PC-9 (cell line): ENCODE measurements at regions not wholly inside any gene's neighbourhood (a gene's known extent, or its start where the extent isn't known, plus 50 kb on each side); places are given as distances from the start of the nearest gene placed in this dataset.

Source experiments
- BruUV-seq: library from RNA; stranded (reverse); fragments of 400-500 nt; replicated peaks from 2 replicates; lab custom pipeline; 2021; lab: Mats Ljungman, UMichigan
- CTCF ChIA-PET: fragments of 300-600 bp; sonication (Branson Sonifier 250); formaldehyde crosslinking; loops from one replicate; lab custom pipeline; 2022; ENCODE audit warnings: antibody characterized with exemption; lab: Charles Lee
- POLR2A ChIA-PET: fragments of 300-600 bp; sonication (Branson Sonifier 250); formaldehyde crosslinking; loops from one replicate; lab custom pipeline; 2022; ENCODE audit warnings: antibody characterized with exemption; ENCODE audit not compliant: unreplicated experiment; lab: Charles Lee
- DNase-seq, 2 experiments: peaks; one replicate each; pipeline versions ENCODE4 v3.0.0 to v3.0.0-alpha.2; 2015 to 2022; ENCODE audit warnings: mixed read lengths in 1 of 2
- H2AFZ ChIP-seq: fragments of 200-600 bp; sonication (generic); 2 replicates; pipeline ENCODE4 v1.8.1; 2017; ENCODE audit warnings: antibody characterized with exemption
- H3F3A ChIP-seq: fragments of 200-600 bp; sonication (generic); 2 replicates; pipeline ENCODE4 v1.8.1; 2017; ENCODE audit warnings: antibody characterized with exemption, mild to moderate bottlenecking, low read depth; ENCODE audit not compliant: insufficient read depth
- H3K27ac ChIP-seq: fragments of 200-600 bp; sonication (generic); 2 replicates; pipeline ENCODE4 v1.6.1; 2016; ENCODE audit warnings: mixed run types
- H3K27me3 ChIP-seq: fragments of 200-600 bp; sonication (generic); 2 replicates; pipeline ENCODE4 v1.6.1; 2016; ENCODE audit warnings: low read depth, mixed run types; ENCODE audit not compliant: insufficient read depth
- H3K36me3 ChIP-seq: fragments of 200-600 bp; sonication (generic); 2 replicates; pipeline ENCODE4 v1.6.1; 2016; ENCODE audit warnings: low read depth, mixed run types
- H3K4me1 ChIP-seq: fragments of 200-600 bp; sonication (generic); replicated peaks from 2 replicates; pipeline ENCODE4 v1.6.1; 2016; ENCODE audit warnings: mixed run types; ENCODE audit not compliant: insufficient read depth
- H3K4me2 ChIP-seq: fragments of 200-600 bp; sonication (generic); 2 replicates; pipeline ENCODE4 v1.6.1; 2017; ENCODE audit warnings: mixed run types
- H3K4me3 ChIP-seq: fragments of 200-600 bp; sonication (generic); 2 replicates; pipeline ENCODE4 v1.6.1; 2016; ENCODE audit warnings: mixed run types
- H3K79me2 ChIP-seq: fragments of 200-600 bp; sonication (generic); 2 replicates; pipeline ENCODE4 v1.6.1; 2017; ENCODE audit warnings: low read depth, mixed run types
- H3K9me2 ChIP-seq: fragments of 200-600 bp; sonication (generic); 2 replicates; pipeline ENCODE4 v1.8.1; 2017; ENCODE audit warnings: mild to moderate bottlenecking; ENCODE audit not compliant: insufficient read depth
- H3K9me3 ChIP-seq: fragments of 200-600 bp; sonication (generic); 2 replicates; pipeline ENCODE4 v1.8.1; 2016; ENCODE audit warnings: low read depth; ENCODE audit not compliant: insufficient read depth
- H4K20me1 ChIP-seq: fragments of 200-600 bp; sonication (generic); 2 replicates; pipeline ENCODE4 v1.8.1; 2017; ENCODE audit not compliant: insufficient read depth
- CTCF ChIP-seq: fragments of 200-600 bp; sonication (generic); conservative IDR thresholded peaks from 2 replicates; pipeline ENCODE4 v1.6.1; 2017; ENCODE audit warnings: mixed run types, antibody characterized with exemption, mild to moderate bottlenecking, moderate library complexity
- EZH2 ChIP-seq: fragments of 200-600 bp; sonication (generic); IDR thresholded peaks from 2 replicates; pipeline ENCODE4 v1.8.0; 2017; ENCODE audit warnings: antibody characterized with exemption, low read depth
- intact Hi-C: fragments of 100-400 bp; cut with micrococcal nuclease; formaldehyde crosslinking; loops from one replicate; pipeline ENCODE4 v1.10.0; 2022; ENCODE audit not compliant: unreplicated experiment

DNA sequence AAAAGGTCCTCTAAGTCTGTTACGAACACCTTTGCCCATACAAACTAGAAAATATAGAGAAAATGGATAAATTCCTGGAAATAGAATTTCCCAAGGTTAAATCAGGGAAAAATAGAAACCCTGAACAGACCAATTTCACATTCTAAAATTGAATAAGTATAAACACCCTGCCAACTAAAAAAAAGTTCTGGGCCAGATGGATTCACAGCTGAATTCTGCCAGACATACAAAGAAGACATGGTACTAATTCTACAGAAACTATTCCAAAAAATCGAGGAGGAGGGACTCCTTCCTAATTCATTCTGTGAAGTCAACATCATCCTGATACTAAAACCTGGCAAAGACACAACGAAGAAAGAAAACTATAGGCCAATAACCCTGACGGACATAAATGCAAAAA is 400.4 kb upstream of the SEMA3A start:
- Histone ChIP-seq H3K4me3 (no peak overlapping the region), H2AFZ (no peak overlapping the region; the same call in 1 of the 2 replicates), H3K9me3 (no peaks in the 10 kb centered on the region), H3K27ac (no peak overlapping the region), H3K4me2 (no peak overlapping the region), H3K36me3 (no peaks in the 10 kb centered on the region), H4K20me1 (no peaks in the 10 kb centered on the region), H3K9me2 (no peaks in the 10 kb centered on the region), H3K4me1 (no peaks in the 10 kb centered on the region), H3F3A (no peaks in the 10 kb centered on the region), H3K79me2 (no peaks in the 10 kb centered on the region), H3K27me3 (no peaks in the 10 kb centered on the region)
- ChIA-PET POLR2A (no interaction called here), CTCF (no interaction called here)
- DNase-seq = no peak
- TF ChIP-seq CTCF = no peak
- no peak for TF ChIP-seq EZH2
- intact Hi-C loops = no loop called here
- BruUV-seq = no TSS peak

GRCh38 chr7:84591897-84592296 is 397.3 kb upstream of the SEMA3A start:
- TF ChIP-seq CTCF = no peak
- TF ChIP-seq EZH2 = no peak
- ChIA-PET POLR2A (no interaction called here), CTCF (no interaction called here)
- H3K9me2 ChIP-seq = no peaks in the 10 kb centered on the region
- H3K27me3 ChIP-seq = no peaks in the 10 kb centered on the region
- intact Hi-C loops = no loop called here
- no peaks in the 10 kb centered on the region for H4K20me1 ChIP-seq
- no peak for DNase-seq
- H3K4me1 ChIP-seq = no peaks in the 10 kb centered on the region
- no peaks in the 10 kb centered on the region for H3F3A ChIP-seq
- no peak overlapping the region for H3K4me2 ChIP-seq
- H2AFZ ChIP-seq = no peak overlapping the region
- no peaks in the 10 kb centered on the region for H3K36me3 ChIP-seq
- H3K4me3 ChIP-seq = no peak overlapping the region
- H3K27ac ChIP-seq = no peak overlapping the region
- no TSS peak for BruUV-seq
- H3K9me3 ChIP-seq = no peaks in the 10 kb centered on the region
- H3K79me2 ChIP-seq = no peaks in the 10 kb centered on the region

DNA sequence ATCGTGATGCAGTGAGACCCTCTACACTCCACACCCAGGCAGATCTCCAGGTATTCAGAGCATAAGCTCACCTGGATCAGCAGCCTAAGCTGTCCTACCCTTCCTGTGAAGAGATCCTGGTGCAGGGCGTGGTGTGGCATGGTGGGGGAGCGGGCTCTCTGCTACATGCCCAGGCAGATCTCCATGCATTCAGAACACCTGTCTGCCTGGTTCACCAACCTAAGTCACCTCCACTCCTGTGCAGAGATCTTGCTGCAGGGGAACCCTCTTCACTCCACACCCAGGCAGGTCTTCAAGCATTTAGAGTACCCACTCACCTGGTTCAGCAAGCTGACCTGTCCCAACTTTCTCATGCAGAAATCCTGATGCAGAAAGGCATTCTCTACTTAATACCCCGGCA is 394.4 kb upstream of the SEMA3A start:
- no peak for DNase-seq
- ChIA-PET POLR2A (no interaction called here), CTCF (no interaction called here)
- no peak overlapping the region for H3K27ac ChIP-seq
- H3K4me1 ChIP-seq = no peaks in the 10 kb centered on the region
- no peak overlapping the region for H2AFZ ChIP-seq
- H3F3A ChIP-seq = no peaks in the 10 kb centered on the region
- H3K27me3 ChIP-seq = no peaks in the 10 kb centered on the region
- no peaks in the 10 kb centered on the region for H3K9me2 ChIP-seq
- BruUV-seq = no TSS peak
- no peaks in the 10 kb centered on the region for H4K20me1 ChIP-seq
- no peak overlapping the region for H3K4me2 ChIP-seq
- no peaks in the 10 kb centered on the region for H3K36me3 ChIP-seq
- no peaks in the 10 kb centered on the region for H3K9me3 ChIP-seq
- TF ChIP-seq CTCF (no peak), EZH2 (no peak)
- intact Hi-C loops = no loop called here
- H3K79me2 ChIP-seq = no peaks in the 10 kb centered on the region
- H3K4me3 ChIP-seq = no peak overlapping the region
